Vagina (tissue), 2 donors: ENCODE measurements at regions not wholly inside any gene's neighbourhood (a gene's known extent, or its start where the extent isn't known, plus 50 kb on each side); places are given as distances from the start of the nearest gene placed in this dataset.

ENCODE experiments used
- CTCF ChIP-seq, 3 experiments: fragments of 450-650 bp in 2 of 3; fragments of 200-600 bp in 1 of 3; sonication (generic) in 1 of 3; IDR thresholded peaks; one replicate each; pipeline ENCODE4 v1.5.1; 2017 to 2019; ENCODE audit warnings: antibody characterized with exemption in 3 of 3, mild to moderate bottlenecking in 2 of 3, moderate library complexity in 2 of 3
- POLR2A ChIP-seq, 2 donors: fragments of 450-650 bp; IDR thresholded peaks; one replicate each; pipeline ENCODE4 v1.6.1; 2017; ENCODE audit warnings: antibody characterized with exemption in 2 of 2, mild to moderate bottlenecking in 2 of 2, moderate library complexity in 2 of 2
- POLR2AphosphoS5 ChIP-seq, 2 donors: sonication (generic); formaldehyde crosslinking; IDR thresholded peaks; one replicate each; pipeline ENCODE4 v1.9.0; 2017; ENCODE audit warnings: antibody characterized with exemption in 2 of 2, mild to moderate bottlenecking in 2 of 2, low read depth in 1 of 2; ENCODE audit not compliant: insufficient read depth in 1 of 2

GRCh38 chr6:147817042-147817689 lies 308.7 kb downstream of the SAMD5 start:
- TF ChIP-seq CTCF (IDR thresholded peaks at IDR 0.05) (no peak), POLR2A (IDR thresholded peaks at IDR 0.05) (no peak), POLR2AphosphoS5 (IDR thresholded peaks at IDR 0.05; ENCODE audit: insufficient read depth in 1 of 2, low read depth in 1 of 2) (no peak)
